IPS DF 4.7 (cell line): ENCODE measurements at regions not wholly inside any gene's neighbourhood (a gene's known extent, or its start where the extent isn't known, plus 50 kb on each side); places are given as distances from the start of the nearest gene placed in this dataset.
A peak's percentile ranks its signal among the peaks of the same experiment; 100 is the strongest.
"Not testable (repeated sequence)": the region's sequence is repeated elsewhere in the genome, so short reads cannot be mapped to it uniquely, and the experiment has no call there.

Source experiments
- DNase-seq: peaks from one replicate; pipeline ENCODE4 v3.0.0-alpha.2; 2013; ENCODE audit warnings: low spot score; ENCODE audit errors: extremely low read depth

GRCh38 chr16:13453938-13454553, 465.9 kb upstream of the ERCC4 start:
- peak; percentile 41 for DNase-seq

GRCh38 chr16:13463619-13464018, 456.3 kb upstream of the ERCC4 start:
- DNase-seq: no peak

GRCh38 chr16:13471036-13471435, 448.9 kb upstream of the ERCC4 start:
- DNase-seq: no peak

GRCh38 chr16:13478991-13479390, 441.0 kb upstream of the ERCC4 start:
- DNase-seq: no peak

GRCh38 chr16:13479549-13479948, 440.4 kb upstream of the ERCC4 start:
- DNase-seq: no peak

GRCh38 chr16:13480801-13481200, 439.2 kb upstream of the ERCC4 start:
- no peak for DNase-seq

GRCh38 chr16:13483121-13483520, 436.8 kb upstream of the ERCC4 start:
- DNase-seq: no peak

- not testable (repeated sequence) for DNase-seq
Observed at GRCh38 chr16:13489416-13489815, 430.5 kb upstream of the ERCC4 start.

GRCh38 chr16:13492046-13492445, 427.9 kb upstream of the ERCC4 start:
- no peak for DNase-seq

- DNase-seq: no peak
Observed at GRCh38 chr16:13503960-13504635, 415.9 kb upstream of the ERCC4 start.

GRCh38 chr16:13507530-13507929, 412.4 kb upstream of the ERCC4 start:
- DNase-seq: no peak

GRCh38 chr16:13510425-13511151, 409.4 kb upstream of the ERCC4 start:
- peak; percentile 25 for DNase-seq

GRCh38 chr16:13517841-13518240, 402.1 kb upstream of the ERCC4 start:
- no peak for DNase-seq

- DNase-seq: no peak
Observed at GRCh38 chr16:13519871-13520270, 400.1 kb upstream of the ERCC4 start.

GRCh38 chr16:13521356-13521755, 398.6 kb upstream of the ERCC4 start:
- peak; percentile 36 for DNase-seq

GRCh38 chr16:13527332-13527731, 392.6 kb upstream of the ERCC4 start:
- no peak for DNase-seq

- no peak for DNase-seq
Observed at GRCh38 chr16:13528691-13529090, 391.3 kb upstream of the ERCC4 start.

- no peak for DNase-seq
Observed at GRCh38 chr16:13529193-13529982, 390.6 kb upstream of the ERCC4 start.

GRCh38 chr16:13540771-13541170, 379.2 kb upstream of the ERCC4 start:
- no peak for DNase-seq

- DNase-seq: no peak
Observed at GRCh38 chr16:13542284-13542683, 377.7 kb upstream of the ERCC4 start.

- DNase-seq: no peak
Observed at GRCh38 chr16:13543850-13544249, 376.1 kb upstream of the ERCC4 start.

GRCh38 chr16:13545271-13545670, 374.7 kb upstream of the ERCC4 start:
- DNase-seq: no peak
